Ascending aorta (tissue), 2 donors: ENCODE measurements at regions not wholly inside any gene's neighbourhood (a gene's known extent, or its start where the extent isn't known, plus 50 kb on each side); places are given as distances from the start of the nearest gene placed in this dataset.

Source experiments
- DNase-seq, 2 donors: peaks; one replicate each; pipeline ENCODE4 v3.0.0-alpha.2; 2019; ENCODE audit warnings: low spot score in 2 of 2
- H3K27ac ChIP-seq, 2 donors: fragments of 200-600 bp; sonication (generic); one replicate each; pipeline ENCODE4 v1.5.1; 2016 to 2017; ENCODE audit warnings: mild to moderate bottlenecking in 1 of 2
- H3K27me3 ChIP-seq: fragments of 200-600 bp; sonication (generic); one replicate; pipeline ENCODE4 v1.5.1; 2017
- H3K36me3 ChIP-seq, 2 donors: fragments of 200-600 bp; sonication (generic); one replicate each; pipeline ENCODE4 v1.5.1; 2016
- H3K4me1 ChIP-seq, 2 donors: fragments of 200-600 bp; sonication (generic); one replicate each; pipeline ENCODE4 v1.5.1; 2016 to 2017; ENCODE audit warnings: mild to moderate bottlenecking in 1 of 2
- H3K4me3 ChIP-seq, 2 donors: fragments of 200-600 bp; sonication (generic); one replicate each; pipeline ENCODE4 v1.5.1; 2016 to 2017; ENCODE audit warnings: mild to moderate bottlenecking in 1 of 2
- H3K9me3 ChIP-seq, 2 donors: fragments of 200-600 bp; sonication (generic); one replicate each; pipeline ENCODE4 v1.5.1; 2016
- CTCF ChIP-seq, 3 experiments: fragments of 200-600 bp in 2 of 3; fragments of 450-650 bp in 1 of 3; sonication (generic) in 2 of 3; IDR thresholded peaks; one replicate each; pipeline ENCODE4 v1.5.1; 2016 to 2019; ENCODE audit warnings: antibody characterized with exemption in 3 of 3, mild to moderate bottlenecking in 1 of 3, moderate library complexity in 1 of 3
- intact Hi-C: fragments of 100-400 bp; cut with DNase I; formaldehyde crosslinking; loops from one replicate; pipeline ENCODE4 v1.15.1; 2023

- DNase-seq, result no peak
- intact Hi-C loops, result no loop called here
- no peak overlapping the region for H3K27ac ChIP-seq
- no peaks in the 10 kb centered on the region for H3K4me1 ChIP-seq
- no peaks in the 10 kb centered on the region for H3K36me3 ChIP-seq
- no peaks in the 10 kb centered on the region for H3K27me3 ChIP-seq
- TF ChIP-seq CTCF (IDR thresholded peaks at IDR 0.05), result no peak
- no peaks in the 10 kb centered on the region for H3K9me3 ChIP-seq
- no peak overlapping the region for H3K4me3 ChIP-seq
Measured at GRCh38 chr12:17079251-17079909, 473.4 kb upstream of the LMO3 start.

DNA sequence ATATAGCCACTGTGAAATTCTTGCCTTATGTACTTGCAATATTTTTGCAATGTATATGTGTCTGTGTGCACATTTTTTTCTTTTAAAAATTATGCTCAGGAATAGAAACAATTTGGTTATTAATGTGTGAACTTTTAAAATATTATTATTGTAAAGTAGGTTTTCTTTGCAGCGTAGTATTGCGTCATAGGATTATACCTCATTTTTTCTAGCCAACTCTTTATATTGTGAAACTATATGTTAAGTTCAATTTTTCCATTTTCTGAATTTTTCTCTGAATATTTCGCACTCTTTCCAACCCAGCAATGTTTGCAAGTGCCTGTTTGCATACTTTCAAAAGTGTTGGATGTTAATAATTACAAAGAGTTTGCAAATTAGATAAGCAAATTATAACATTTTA lies 471.6 kb upstream of the LMO3 start:
- no peaks in the 10 kb centered on the region for H3K27me3 ChIP-seq
- no peaks in the 10 kb centered on the region for H3K4me1 ChIP-seq
- intact Hi-C loops, result no loop called here
- no peaks in the 10 kb centered on the region for H3K36me3 ChIP-seq
- H3K9me3 ChIP-seq, result no peaks in the 10 kb centered on the region
- no peak overlapping the region for H3K4me3 ChIP-seq
- no peak for TF ChIP-seq CTCF (IDR thresholded peaks at IDR 0.05)
- H3K27ac ChIP-seq, result no peak overlapping the region
- DNase-seq, result no peak

GRCh38 chr12:17076811-17077210 lies 470.8 kb upstream of the LMO3 start:
- Histone ChIP-seq H3K4me3 (no peak overlapping the region), H3K4me1 (no peaks in the 10 kb centered on the region), H3K27me3 (no peaks in the 10 kb centered on the region), H3K9me3 (no peaks in the 10 kb centered on the region), H3K27ac (no peak overlapping the region), H3K36me3 (no peaks in the 10 kb centered on the region)
- no peak for DNase-seq
- intact Hi-C loops, result no loop called here
- no peak for TF ChIP-seq CTCF (IDR thresholded peaks at IDR 0.05)

GRCh38 chr12:17076028-17076744 lies 470.2 kb upstream of the LMO3 start:
- H3K4me3 ChIP-seq, result no peak overlapping the region
- no peaks in the 10 kb centered on the region for H3K9me3 ChIP-seq
- no peak for TF ChIP-seq CTCF (IDR thresholded peaks at IDR 0.05)
- intact Hi-C loops, result no loop called here
- H3K27me3 ChIP-seq, result no peaks in the 10 kb centered on the region
- no peaks in the 10 kb centered on the region for H3K36me3 ChIP-seq
- H3K27ac ChIP-seq, result no peak overlapping the region
- no peak for DNase-seq
- no peaks in the 10 kb centered on the region for H3K4me1 ChIP-seq

DNA sequence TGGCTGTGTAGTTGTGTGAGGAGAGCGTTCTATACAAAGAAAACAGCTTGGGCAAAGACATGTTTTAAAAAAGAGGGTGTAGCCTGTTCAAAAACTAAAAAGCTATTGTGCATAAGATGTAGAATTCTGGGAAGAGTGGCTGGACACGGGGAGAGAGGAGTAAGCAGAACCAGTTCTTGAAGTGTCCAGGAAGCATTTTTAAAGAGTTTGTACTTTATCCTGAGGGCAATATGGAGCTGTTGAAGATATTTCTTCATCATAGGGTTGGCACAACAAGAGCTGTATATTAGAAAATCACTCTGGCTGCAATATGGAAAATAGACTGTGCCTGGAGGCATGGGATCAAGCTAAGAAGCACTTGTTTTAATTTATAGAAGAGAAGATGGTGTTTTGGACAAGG lies 458.9 kb upstream of the LMO3 start:
- Histone ChIP-seq H3K4me3 (no peak overlapping the region), H3K27me3 (no peaks in the 10 kb centered on the region), H3K36me3 (no peaks in the 10 kb centered on the region), H3K27ac (no peak overlapping the region), H3K9me3 (no peaks in the 10 kb centered on the region), H3K4me1 (no peaks in the 10 kb centered on the region)
- no peak for DNase-seq
- intact Hi-C loops, result no loop called here
- TF ChIP-seq CTCF (IDR thresholded peaks at IDR 0.05), result no peak
